Heart right ventricle (tissue), 16 donors: ENCODE measurements at regions not wholly inside any gene's neighbourhood (a gene's known extent, or its start where the extent isn't known, plus 50 kb on each side); places are given as distances from the start of the nearest gene placed in this dataset.

Experiments
- ATAC-seq, 8 donors: fragments of 200-7000 bp; cut with Tn5 transposase; one replicate each; pipeline ENCODE4 v1.9.1; 2020; ENCODE audit warnings: mild to moderate bottlenecking in 8 of 8, moderate library complexity in 8 of 8, moderate number of reproducible peaks in 1 of 8
- DNase-seq, 2 donors: peaks; one replicate each; pipeline ENCODE4 v3.0.0-alpha.2; 2020
- H3K27ac ChIP-seq, 10 donors: fragments of 200-600 bp; sonication (generic) in 2 of 10; one replicate each; pipeline versions ENCODE4 v1.5.0 to v1.8.0; 2020 to 2022; ENCODE audit warnings: mild to moderate bottlenecking in 3 of 10
- H3K27me3 ChIP-seq, 7 donors: fragments of 200-600 bp; one replicate each; pipeline ENCODE4 v1.8.0; 2021 to 2022; ENCODE audit warnings: mild to moderate bottlenecking in 2 of 7
- H3K36me3 ChIP-seq, 9 donors: fragments of 200-600 bp; sonication (generic) in 1 of 9; one replicate each; pipeline versions ENCODE4 v1.5.0 to v1.8.0; 2020 to 2022; ENCODE audit warnings: mild to moderate bottlenecking in 2 of 9
- H3K4me1 ChIP-seq, 9 donors: fragments of 200-600 bp; sonication (generic) in 1 of 9; one replicate each; pipeline versions ENCODE4 v1.5.0 to v1.8.0; 2020 to 2022; ENCODE audit warnings: mild to moderate bottlenecking in 4 of 9
- H3K4me3 ChIP-seq, 10 donors: fragments of 200-600 bp; sonication (generic) in 2 of 10; one replicate each; pipeline versions ENCODE4 v1.5.0 to v1.8.0; 2020 to 2022; ENCODE audit warnings: mild to moderate bottlenecking in 7 of 10, moderate library complexity in 2 of 10
- H3K9me3 ChIP-seq, 11 donors: fragments of 200-600 bp in 10 of 11; sonication (generic) in 2 of 11; one replicate each; pipeline versions ENCODE4 v1.5.0 to v1.8.0; 2013 to 2022; ENCODE audit warnings: mild to moderate bottlenecking in 2 of 11, control low read depth in 1 of 11, moderate library complexity in 1 of 11
- CTCF ChIP-seq, 9 donors: fragments of 200-600 bp; sonication (generic) in 2 of 9; IDR thresholded peaks; one replicate each; pipeline versions ENCODE4 v1.5.0 to v1.8.0; 2021 to 2022; ENCODE audit warnings: antibody characterized with exemption in 9 of 9, mild to moderate bottlenecking in 5 of 9, moderate library complexity in 1 of 9
- WGBS, 2 donors: extraction: QIAGEN DNeasy Blood & Tissue Kit; methylation state at CpG; one replicate each; pipeline ENCODE4 v1.1.7; 2013; ENCODE audit warnings: inconsistent platforms in 1 of 2; 5-methylcytosine and 5-hydroxymethylcytosine counted together
- intact Hi-C, 10 donors: fragments of 100-400 bp; cut with DNase I; formaldehyde crosslinking; loops; one replicate each; pipeline versions ENCODE4 v1.11.1 to v1.14.2; 2022
- donor health status: Arrhythmogenic right ventricular cardiomyopathy.
- donor health status: ischemic (EF 13 %, LVEDD 7.1; RV severe dilation, severe dysfunction).
- donor health status: healthy with polysubstance abuse.
- donor health status: DM: no; HTN: yes; CAD: no.
- donor health status: DM: no; HTN: no; CAD: no.
- donor health status: ischemic (EF 25% LVEDD 6.9; RV normal size, moderate dysfunction).
- donor health status: ischemic (EF 25% LVEDD 5.7; RV mildly dilated, moderate dysfunction).
- donor health status: healthy.
- donor health status: DM: yes; HTN: yes; CAD: no.
- donor health status: Ischemic cardiomyopathy.
- donor health status: ischemic (EF 35%, LVEDD 5.7; RV mildly dilated, moderate dysfunction).
- donor health status: nonischemic (EF 11% LVEDD 7.7; RV severe dilation, severe dysfunction).
- donor health status: DM: yes; HTN: yes; CAD: no.
- donor health status: PGD.
- donor health status: ischemic (EF 29% LVEDD 5.4; RV normal size, mild dysfunction).
- donor health status: nonischemic (EF 23%, LVEDD 6.1; RV moderate dilation, normal function).

- Histone ChIP-seq H3K36me3 (no peaks in the 10 kb centered on the region), H3K27me3 (no peaks in the 10 kb centered on the region), H3K4me1 (peaks cover 0 to 15% (median 0%) of the 10 kb centered on the region in 9 donors), H3K4me3 (no peak overlapping the region), H3K9me3 (no peaks in the 10 kb centered on the region), H3K27ac (no peak overlapping the region)
- no peak for DNase-seq
- TF ChIP-seq CTCF (IDR thresholded peaks at IDR 0.05), result no peak
- 89 to 92% methylated on average over 8 of the region's 8 CpGs for WGBS, 2 donors
- intact Hi-C loops, result no loop called here
- no peak for ATAC-seq
Measured at GRCh38 chr14:66137081-66137480, 349.1 kb upstream of the CCDC196 start.

GRCh38 chr14:66139432-66139831, 346.7 kb upstream of the CCDC196 start:
- Histone ChIP-seq H3K9me3 (no peaks in the 10 kb centered on the region), H3K36me3 (no peaks in the 10 kb centered on the region), H3K4me1 (peaks cover 0 to 15% (median 0%) of the 10 kb centered on the region in 9 donors), H3K27ac (no peak overlapping the region), H3K4me3 (no peak overlapping the region), H3K27me3 (no peaks in the 10 kb centered on the region)
- DNase-seq (peak in 1 of 2 donors; percentile 14), ATAC-seq (peak in 6 of 8 donors; percentile 55 to 94 (median 83))
- TF ChIP-seq CTCF (IDR thresholded peaks at IDR 0.05), result no peak
- intact Hi-C loops, result no loop called here

GRCh38 chr14:66140213-66140918, 345.8 kb upstream of the CCDC196 start:
- H3K27ac ChIP-seq, result no peak overlapping the region
- no peaks in the 10 kb centered on the region for H3K27me3 ChIP-seq
- DNase-seq (no peak), ATAC-seq (peak in 1 of 8 donors; percentile 36)
- H3K9me3 ChIP-seq, result no peaks in the 10 kb centered on the region
- no peaks in the 10 kb centered on the region for H3K36me3 ChIP-seq
- intact Hi-C loops, result no loop called here
- TF ChIP-seq CTCF (IDR thresholded peaks at IDR 0.05), result no peak
- H3K4me3 ChIP-seq, result no peak overlapping the region
- 82 to 84% methylated on average over 6 of the region's 6 CpGs for WGBS, 2 donors
- H3K4me1 ChIP-seq, result peaks cover 0 to 15% (median 0%) of the 10 kb centered on the region in 9 donors

GRCh38 chr14:66140963-66141362, 345.2 kb upstream of the CCDC196 start:
- no peak overlapping the region for H3K27ac ChIP-seq
- intact Hi-C loops, result no loop called here
- WGBS, 2 donors, result 75 to 87% methylated on average over 3 of the region's 3 CpGs

More at GRCh38 chr14:66140963-66141362, 345.2 kb upstream of the CCDC196 start:
- TF ChIP-seq CTCF (IDR thresholded peaks at IDR 0.05), result no peak
- no peaks in the 10 kb centered on the region for H3K27me3 ChIP-seq
- no peaks in the 10 kb centered on the region for H3K9me3 ChIP-seq
- H3K36me3 ChIP-seq, result no peaks in the 10 kb centered on the region
- DNase-seq (no peak), ATAC-seq (peak in 3 of 8 donors; percentile 57 to 65 (median 57))
- peaks cover 0 to 15% (median 0%) of the 10 kb centered on the region in 9 donors for H3K4me1 ChIP-seq
- no peak overlapping the region for H3K4me3 ChIP-seq
